ENCODE measurements at regions not wholly inside any gene's neighbourhood (a gene's known extent, or its start where the extent isn't known, plus 50 kb on each side); places are given as distances from the start of the nearest gene placed in this dataset.

DNA sequence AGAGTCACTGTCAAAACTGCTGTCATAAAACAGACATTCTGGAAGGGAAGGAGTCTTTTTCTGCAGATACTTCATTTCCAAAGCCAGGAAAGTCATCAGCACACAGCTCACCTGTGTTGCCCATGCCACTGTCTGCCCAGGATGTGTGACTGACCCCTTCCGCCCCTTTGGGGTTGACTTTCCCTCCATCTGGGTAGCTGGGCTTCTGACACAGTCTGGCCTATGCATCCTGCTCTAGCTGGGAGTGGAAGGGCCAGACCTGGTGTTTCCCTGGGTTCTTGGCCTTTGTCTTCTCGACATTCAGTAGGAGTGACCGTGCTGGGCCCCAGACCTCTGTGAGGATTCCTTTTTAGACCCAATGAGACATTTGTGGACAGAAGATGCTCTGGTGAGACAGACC lies 378.9 kb upstream of the NUPR2 start:
- TF ChIP-seq CTCF (IDR thresholded peaks at IDR 0.05) (no peak), CREB1 (CRISPR knock-in tag; IDR thresholded peaks at IDR 0.05) (no peak), SMAD4 (CRISPR knock-in tag; IDR thresholded peaks at IDR 0.05) (no peak), TEAD4 (CRISPR knock-in tag; IDR thresholded peaks at IDR 0.05) (no peak)
- TF ChIP-seq, protein P1, sequence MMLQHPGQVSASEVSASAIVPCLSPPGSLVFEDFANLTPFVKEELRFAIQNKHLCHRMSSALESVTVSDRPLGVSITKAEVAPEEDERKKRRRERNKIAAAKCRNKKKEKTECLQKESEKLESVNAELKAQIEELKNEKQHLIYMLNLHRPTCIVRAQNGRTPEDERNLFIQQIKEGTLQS (CRISPR knock-in tag; conservative IDR thresholded peaks at IDR 0.05), result no peak

Measured in WTC11 (cell line).